ENCODE measurements at regions not wholly inside any gene's neighbourhood (a gene's known extent, or its start where the extent isn't known, plus 50 kb on each side); places are given as distances from the start of the nearest gene placed in this dataset.

- no peak overlapping the region for H3K4me3 Mint-ChIP-seq
- no peaks in the 10 kb centered on the region for H3K36me3 Mint-ChIP-seq
Measured at GRCh38 chr9:84492366-84493159, 152.0 kb upstream of the SLC28A3 start.

GRCh38 chr9:84493284-84493947, 152.9 kb upstream of the SLC28A3 start:
- Histone ChIP-seq H3K9me3 (ENCODE audit: control insufficient read depth, insufficient read depth, low read length) (no peaks in the 10 kb centered on the region), H3K4me1 (ENCODE audit: control insufficient read depth, insufficient read depth, low read length) (no peaks in the 10 kb centered on the region), H3K36me3 (ENCODE audit: control insufficient read depth, insufficient read depth, low read length) (no peaks in the 10 kb centered on the region), H3K27me3 (ENCODE audit: control insufficient read depth, insufficient read depth, low read length) (peaks cover 2% of the 10 kb centered on the region), H3K27ac (ENCODE audit: low read length) (no peak overlapping the region), H3K4me3 (ENCODE audit: low read length) (no peak overlapping the region)
- Mint-ChIP-seq H3K27ac (no peak overlapping the region), H3K27me3 (ENCODE audit: low read depth in 2 of 2) (peaks cover 0 to 11% of the 10 kb centered on the region in 2 donors), H3K36me3 (no peaks in the 10 kb centered on the region), H3K4me3 (no peak overlapping the region), H3K4me1 (peaks cover 0 to 4% of the 10 kb centered on the region in 2 donors), H3K9me3 (no peaks in the 10 kb centered on the region)
- TF ChIP-seq CTCF (IDR thresholded peaks at IDR 0.05), result no peak
- WGBS (ENCODE audit: insufficient coverage), result 89% methylated on average over 6 of the region's 6 CpGs
- intact Hi-C loops (cut with micrococcal nuclease), result no loop called here
- ATAC-seq, result no peak
- no peak for DNase-seq

More at GRCh38 chr9:84492366-84493159, 152.0 kb upstream of the SLC28A3 start:
- intact Hi-C loops (cut with micrococcal nuclease), result no loop called here
- Histone ChIP-seq H3K9me3 (ENCODE audit: control insufficient read depth, insufficient read depth, low read length) (no peaks in the 10 kb centered on the region), H3K4me3 (ENCODE audit: low read length) (no peak overlapping the region), H3K27ac (ENCODE audit: low read length) (no peak overlapping the region), H3K36me3 (ENCODE audit: control insufficient read depth, insufficient read depth, low read length) (no peaks in the 10 kb centered on the region), H3K27me3 (ENCODE audit: control insufficient read depth, insufficient read depth, low read length) (peaks cover 2% of the 10 kb centered on the region), H3K4me1 (ENCODE audit: control insufficient read depth, insufficient read depth, low read length) (no peaks in the 10 kb centered on the region)
- DNase-seq (no peak), ATAC-seq (no peak)
- peaks cover 0 to 4% of the 10 kb centered on the region in 2 donors for H3K4me1 Mint-ChIP-seq
- WGBS (ENCODE audit: insufficient coverage), result 85% methylated on average over 2 of the region's 3 CpGs
- peaks cover 0 to 11% of the 10 kb centered on the region in 2 donors for H3K27me3 Mint-ChIP-seq (ENCODE audit: low read depth in 2 of 2)
- no peaks in the 10 kb centered on the region for H3K9me3 Mint-ChIP-seq
- TF ChIP-seq CTCF (IDR thresholded peaks at IDR 0.05), result no peak
- H3K27ac Mint-ChIP-seq, result no peak overlapping the region

- TF ChIP-seq CTCF (IDR thresholded peaks at IDR 0.05), result no peak
- Mint-ChIP-seq H3K27ac (no peak overlapping the region), H3K9me3 (no peaks in the 10 kb centered on the region), H3K4me1 (peaks cover 0 to 13% of the 10 kb centered on the region in 2 donors), H3K4me3 (no peak overlapping the region), H3K36me3 (no peaks in the 10 kb centered on the region), H3K27me3 (ENCODE audit: low read depth in 2 of 2) (peaks cover 8 to 21% of the 10 kb centered on the region in 2 donors)
- Histone ChIP-seq H3K27ac (ENCODE audit: low read length) (no peak overlapping the region), H3K4me1 (ENCODE audit: control insufficient read depth, insufficient read depth, low read length) (peaks cover 3% of the 10 kb centered on the region), H3K4me3 (ENCODE audit: low read length) (no peak overlapping the region), H3K27me3 (ENCODE audit: control insufficient read depth, insufficient read depth, low read length) (peaks cover 2% of the 10 kb centered on the region), H3K9me3 (ENCODE audit: control insufficient read depth, insufficient read depth, low read length) (no peaks in the 10 kb centered on the region), H3K36me3 (ENCODE audit: control insufficient read depth, insufficient read depth, low read length) (no peaks in the 10 kb centered on the region)
- 75% methylated on average over 1 of the region's 1 CpG for WGBS (ENCODE audit: insufficient coverage)
- DNase-seq, result no peak
- intact Hi-C loops (cut with micrococcal nuclease), result no loop called here
- peak in 1 of 3 donors; percentile 48 for ATAC-seq
Measured at GRCh38 chr9:84499969-84500582, 159.5 kb upstream of the SLC28A3 start.

Data from natural killer cell (primary cell).